HG02623 (cell line): ENCODE measurements at regions not wholly inside any gene's neighbourhood (a gene's known extent, or its start where the extent isn't known, plus 50 kb on each side); places are given as distances from the start of the nearest gene placed in this dataset.
"Not testable (repeated sequence)": the region's sequence is repeated elsewhere in the genome, so short reads cannot be mapped to it uniquely, and the experiment has no call there.

Experiments
- ATAC-seq: cut with Tn5 transposase; IDR thresholded peaks from one replicate; pipeline ENCODE4 v1.9.1; 2021; ENCODE audit warnings: moderate library complexity; ENCODE audit not compliant: unreplicated experiment

- not testable (repeated sequence) for ATAC-seq
Observed at GRCh38 chr16:60605652-60606051, 1430.6 kb downstream of the CDH8 start.

DNA sequence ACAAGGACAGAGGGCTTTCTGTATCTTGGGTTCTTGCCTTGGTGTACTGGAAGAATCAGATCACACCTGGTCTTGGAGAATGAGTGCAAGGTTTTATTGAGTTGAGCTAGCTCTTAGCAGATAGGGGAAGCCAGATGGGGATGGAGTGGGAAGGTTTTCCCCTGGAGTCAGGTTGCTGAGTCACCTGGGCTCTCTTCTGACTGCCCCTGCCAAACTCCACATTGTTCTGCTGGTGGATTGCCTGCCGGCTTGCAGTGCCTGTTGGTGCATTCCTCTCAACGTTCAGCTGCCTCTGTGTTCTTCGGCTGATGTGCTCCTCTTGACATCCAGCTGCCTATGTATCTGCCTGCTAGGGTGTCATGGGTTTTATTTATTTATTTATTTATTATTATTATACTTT, 1431.1 kb downstream of the CDH8 start:
- ATAC-seq, result no peak

GRCh38 chr16:60586493-60586892, 1449.7 kb downstream of the CDH8 start:
- no peak for ATAC-seq

GRCh38 chr16:60582528-60582927, 1453.7 kb downstream of the CDH8 start:
- no peak for ATAC-seq

DNA sequence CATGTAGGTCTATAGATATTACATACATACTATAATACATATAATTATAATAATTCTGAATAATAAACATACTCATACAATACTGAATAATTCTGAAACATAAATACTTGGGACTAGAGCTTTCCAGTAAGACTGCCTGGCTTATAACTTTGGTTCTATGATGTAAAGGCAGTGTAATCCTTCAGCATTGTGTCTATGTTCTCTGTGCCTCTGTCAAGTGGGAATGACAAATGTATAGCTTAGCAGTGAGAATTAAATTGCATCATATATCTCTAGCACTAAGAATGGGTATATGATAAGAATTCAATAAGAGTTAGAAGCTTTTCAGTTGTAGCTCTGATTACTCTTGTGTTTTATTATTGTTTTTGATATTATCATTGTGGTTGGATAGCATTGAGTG, 1469.3 kb downstream of the CDH8 start:
- ATAC-seq, result no peak

DNA sequence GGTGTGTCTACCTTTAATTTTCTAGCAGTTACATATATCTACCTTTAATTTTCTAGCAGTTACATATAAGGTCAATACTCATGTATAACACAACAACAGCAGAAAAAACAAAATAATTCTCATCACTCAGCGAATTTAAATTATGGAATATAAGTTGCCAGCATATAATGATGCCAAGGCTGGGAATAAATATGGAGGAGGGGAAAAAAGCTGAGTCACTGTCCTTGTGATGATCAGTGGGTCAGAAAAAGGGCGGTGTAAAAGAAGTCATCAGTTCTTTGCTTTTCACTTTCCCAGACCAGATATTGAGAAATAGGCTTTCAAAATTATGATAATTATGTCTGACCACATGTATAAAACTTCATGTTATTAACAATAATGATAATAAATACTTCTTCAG, 1471.7 kb downstream of the CDH8 start:
- ATAC-seq, result no peak

DNA sequence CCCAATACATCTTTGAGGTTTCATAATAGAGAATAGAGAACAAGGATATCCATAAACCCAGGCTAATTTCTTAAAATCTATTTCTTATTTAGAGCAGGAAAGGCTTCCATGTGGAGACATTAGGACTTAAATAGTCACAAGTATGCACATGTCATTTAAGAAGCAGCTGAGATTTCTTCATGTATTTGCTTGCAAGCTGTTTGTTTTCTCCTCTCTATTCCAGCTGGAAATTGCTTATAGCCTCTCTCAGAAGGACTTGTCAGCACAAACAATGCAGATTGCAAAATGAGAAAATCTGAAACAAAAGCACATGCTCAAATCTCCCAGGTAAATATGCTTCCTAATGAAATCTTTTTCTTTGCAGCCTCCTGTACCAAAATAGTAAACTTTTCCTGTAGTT, 1473.1 kb downstream of the CDH8 start:
- no peak for ATAC-seq

- no peak for ATAC-seq
Observed at GRCh38 chr16:60558936-60559335, 1477.3 kb downstream of the CDH8 start.

GRCh38 chr16:60553090-60553757, 1483.0 kb downstream of the CDH8 start:
- ATAC-seq, result no peak

DNA sequence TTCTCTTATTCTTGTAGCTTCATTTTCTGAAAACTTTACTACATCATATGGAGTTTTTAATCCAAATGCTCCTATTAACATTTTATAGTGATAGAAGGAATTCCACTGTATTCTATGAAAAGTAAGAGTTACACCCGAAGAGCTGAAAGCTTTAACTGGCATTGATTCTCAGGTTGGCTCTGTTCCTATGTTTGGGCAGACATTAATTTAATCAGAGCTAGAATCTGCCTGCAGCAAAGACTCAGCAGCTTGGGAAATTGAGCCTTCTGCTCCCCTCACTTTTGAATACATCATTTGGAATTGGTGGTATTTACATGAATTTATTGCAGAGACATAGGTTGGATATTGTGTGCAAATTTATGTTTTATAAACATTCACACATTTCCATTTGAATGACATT, 1494.7 kb downstream of the CDH8 start:
- ATAC-seq, result no peak

GRCh38 chr16:60510941-60511340, 1525.3 kb downstream of the CDH8 start:
- no peak for ATAC-seq

DNA sequence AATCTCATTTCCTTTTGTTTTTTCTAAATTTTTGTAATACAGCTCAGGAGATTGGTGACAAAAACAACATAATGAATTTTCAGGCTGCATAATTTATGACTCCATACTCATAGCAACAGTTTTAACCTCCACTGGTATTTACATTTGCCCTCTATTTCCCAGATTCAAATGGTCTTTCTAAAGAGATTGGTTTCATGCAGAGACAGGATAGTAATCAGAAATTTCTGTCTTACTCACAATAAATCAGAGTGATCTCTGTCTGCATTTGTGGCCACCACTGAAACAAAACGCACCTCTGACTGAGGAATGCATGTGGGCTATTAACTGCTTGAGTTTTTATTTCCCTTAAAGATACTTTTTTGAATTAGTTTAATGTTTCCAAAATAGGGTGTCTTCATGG, 1526.0 kb downstream of the CDH8 start:
- no peak for ATAC-seq

DNA sequence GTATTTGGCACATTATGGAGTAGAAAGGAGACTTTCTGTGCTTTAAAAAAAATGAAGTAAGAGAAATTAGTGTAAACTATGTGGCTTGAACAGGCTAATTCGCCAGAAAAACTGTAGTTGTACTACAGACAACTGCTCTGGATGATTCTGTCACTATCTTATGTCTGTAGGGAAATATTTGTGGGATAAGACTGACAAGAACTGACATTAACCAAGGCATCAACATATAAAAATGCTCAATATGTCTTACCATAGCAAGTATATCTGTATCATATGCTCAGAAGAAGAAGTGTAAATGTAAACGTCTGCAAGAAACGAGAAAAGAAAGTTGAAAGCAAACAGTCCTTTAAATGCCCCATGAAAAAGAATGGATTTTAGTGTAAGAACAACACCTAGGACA, 1545.0 kb downstream of the CDH8 start:
- ATAC-seq, result no peak

GRCh38 chr16:60485872-60486489, 1550.3 kb downstream of the CDH8 start:
- ATAC-seq, result no peak

DNA sequence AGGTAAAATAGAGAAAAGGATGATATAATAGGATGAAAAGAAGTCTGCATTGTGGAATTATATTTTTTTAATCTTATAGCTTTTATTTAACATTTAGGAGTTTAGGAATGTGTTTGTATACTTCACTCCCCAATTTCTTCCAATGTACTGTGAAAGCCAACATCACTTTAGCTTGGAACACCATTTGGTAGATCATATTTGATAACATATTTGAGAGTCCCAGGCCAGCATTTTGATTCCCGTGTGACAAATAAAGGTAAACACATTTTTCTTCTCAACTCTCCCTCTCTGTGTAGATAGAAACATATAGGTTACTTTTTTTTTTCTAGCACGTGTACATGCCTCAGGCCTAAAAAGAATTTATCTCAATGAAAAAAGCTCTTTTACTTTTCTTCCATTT, 1551.3 kb downstream of the CDH8 start:
- ATAC-seq, result no peak

DNA sequence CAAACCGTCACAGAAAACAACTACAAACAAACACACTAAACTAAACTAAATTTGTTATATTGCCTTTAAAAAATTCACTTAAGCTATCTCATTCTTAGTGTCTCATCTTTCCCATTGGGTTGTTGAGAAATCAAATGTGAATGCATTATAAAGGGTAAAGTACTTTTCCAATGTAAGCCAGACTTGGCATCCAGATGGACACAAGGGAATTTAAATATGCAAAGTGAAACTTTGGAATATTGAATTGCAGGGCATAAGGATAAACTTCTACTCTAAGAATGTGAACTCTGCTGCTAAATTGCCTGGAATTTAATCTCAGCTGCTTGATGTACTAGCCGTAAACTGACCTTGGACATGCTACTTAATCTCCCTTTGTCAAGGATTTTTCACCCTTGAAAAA, 1554.6 kb downstream of the CDH8 start:
- no peak for ATAC-seq

GRCh38 chr16:60478810-60479209, 1557.4 kb downstream of the CDH8 start:
- ATAC-seq, result no peak

DNA sequence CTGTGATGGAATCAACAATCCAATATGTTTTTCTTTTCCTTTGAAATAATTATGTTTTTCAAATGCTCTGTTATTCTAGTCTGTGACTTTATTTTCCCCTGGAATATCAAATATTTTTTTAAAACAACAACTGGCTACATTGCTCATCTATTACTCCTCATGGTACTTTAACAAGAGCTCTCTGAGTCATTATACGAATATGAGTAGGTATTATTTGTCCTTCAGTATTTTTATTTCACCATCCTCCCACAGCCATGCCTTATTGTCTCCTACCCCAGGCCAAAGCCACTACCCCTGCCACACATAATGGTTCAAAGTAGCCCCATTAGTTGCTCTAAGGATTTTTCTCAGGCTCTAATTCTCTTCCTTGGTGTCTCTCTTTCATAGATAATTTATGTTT, 1572.3 kb downstream of the CDH8 start:
- ATAC-seq, result no peak

GRCh38 chr16:60459463-60459862, 1576.8 kb downstream of the CDH8 start:
- no peak for ATAC-seq

DNA sequence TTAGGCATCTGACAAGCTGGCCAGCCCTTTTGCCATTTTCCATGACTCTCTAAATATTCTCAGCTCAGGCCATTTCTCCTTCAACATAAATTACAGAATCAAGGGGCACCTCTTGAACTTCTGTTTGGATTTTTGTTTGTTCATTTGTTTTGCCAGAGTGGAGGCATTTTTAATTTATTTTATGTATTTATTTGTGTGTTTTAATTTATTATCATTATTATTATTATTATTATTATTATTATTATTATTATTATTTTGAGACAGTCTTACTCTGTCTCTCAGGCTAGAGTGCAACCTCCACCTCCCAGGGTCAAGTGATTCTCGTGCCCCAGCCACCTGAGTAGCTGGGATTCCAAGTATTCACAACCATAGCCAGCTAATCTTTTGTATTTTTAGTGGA, 1578.0 kb downstream of the CDH8 start:
- no peak for ATAC-seq

DNA sequence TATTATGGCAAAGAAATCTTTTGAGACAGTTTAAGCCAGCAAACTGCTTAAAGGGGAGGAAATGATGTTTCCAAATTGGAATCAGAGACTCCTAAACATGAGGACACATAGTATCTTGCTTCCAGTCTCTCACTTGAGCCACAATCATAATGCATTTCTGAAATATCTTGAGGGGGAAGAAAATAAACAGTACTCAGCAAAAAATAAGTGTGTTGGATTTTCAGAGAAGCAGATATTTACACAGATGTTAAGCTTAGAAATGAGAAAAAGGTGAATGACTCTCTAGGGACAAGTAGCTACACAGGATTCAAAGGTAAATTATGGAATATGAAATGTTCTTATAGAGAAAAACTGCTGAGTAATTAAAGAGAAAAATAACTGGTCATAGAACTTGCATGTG, 1583.6 kb downstream of the CDH8 start:
- no peak for ATAC-seq

GRCh38 chr16:60438894-60439293, 1597.3 kb downstream of the CDH8 start:
- no peak for ATAC-seq

GRCh38 chr16:60432472-60432871, 1603.8 kb downstream of the CDH8 start:
- no peak for ATAC-seq
